ENCODE measurements at regions not wholly inside any gene's neighbourhood (a gene's known extent, or its start where the extent isn't known, plus 50 kb on each side); places are given as distances from the start of the nearest gene placed in this dataset.
A peak's percentile ranks its signal among the peaks of the same experiment; 100 is the strongest.

- TF ChIP-seq, protein P1, sequence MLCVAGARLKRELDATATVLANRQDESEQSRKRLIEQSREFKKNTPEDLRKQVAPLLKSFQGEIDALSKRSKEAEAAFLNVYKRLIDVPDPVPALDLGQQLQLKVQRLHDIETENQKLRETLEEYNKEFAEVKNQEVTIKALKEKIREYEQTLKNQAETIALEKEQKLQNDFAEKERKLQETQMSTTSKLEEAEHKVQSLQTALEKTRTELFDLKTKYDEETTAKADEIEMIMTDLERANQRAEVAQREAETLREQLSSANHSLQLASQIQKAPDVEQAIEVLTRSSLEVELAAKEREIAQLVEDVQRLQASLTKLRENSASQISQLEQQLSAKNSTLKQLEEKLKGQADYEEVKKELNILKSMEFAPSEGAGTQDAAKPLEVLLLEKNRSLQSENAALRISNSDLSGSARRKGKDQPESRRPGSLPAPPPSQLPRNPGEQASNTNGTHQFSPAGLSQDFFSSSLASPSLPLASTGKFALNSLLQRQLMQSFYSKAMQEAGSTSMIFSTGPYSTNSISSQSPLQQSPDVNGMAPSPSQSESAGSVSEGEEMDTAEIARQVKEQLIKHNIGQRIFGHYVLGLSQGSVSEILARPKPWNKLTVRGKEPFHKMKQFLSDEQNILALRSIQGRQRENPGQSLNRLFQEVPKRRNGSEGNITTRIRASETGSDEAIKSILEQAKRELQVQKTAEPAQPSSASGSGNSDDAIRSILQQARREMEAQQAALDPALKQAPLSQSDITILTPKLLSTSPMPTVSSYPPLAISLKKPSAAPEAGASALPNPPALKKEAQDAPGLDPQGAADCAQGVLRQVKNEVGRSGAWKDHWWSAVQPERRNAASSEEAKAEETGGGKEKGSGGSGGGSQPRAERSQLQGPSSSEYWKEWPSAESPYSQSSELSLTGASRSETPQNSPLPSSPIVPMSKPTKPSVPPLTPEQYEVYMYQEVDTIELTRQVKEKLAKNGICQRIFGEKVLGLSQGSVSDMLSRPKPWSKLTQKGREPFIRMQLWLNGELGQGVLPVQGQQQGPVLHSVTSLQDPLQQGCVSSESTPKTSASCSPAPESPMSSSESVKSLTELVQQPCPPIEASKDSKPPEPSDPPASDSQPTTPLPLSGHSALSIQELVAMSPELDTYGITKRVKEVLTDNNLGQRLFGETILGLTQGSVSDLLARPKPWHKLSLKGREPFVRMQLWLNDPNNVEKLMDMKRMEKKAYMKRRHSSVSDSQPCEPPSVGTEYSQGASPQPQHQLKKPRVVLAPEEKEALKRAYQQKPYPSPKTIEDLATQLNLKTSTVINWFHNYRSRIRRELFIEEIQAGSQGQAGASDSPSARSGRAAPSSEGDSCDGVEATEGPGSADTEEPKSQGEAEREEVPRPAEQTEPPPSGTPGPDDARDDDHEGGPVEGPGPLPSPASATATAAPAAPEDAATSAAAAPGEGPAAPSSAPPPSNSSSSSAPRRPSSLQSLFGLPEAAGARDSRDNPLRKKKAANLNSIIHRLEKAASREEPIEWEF (IDR thresholded peaks at IDR 0.05; ENCODE audit: insufficient replicate concordance, low read depth, low read length): no peak
- TF ChIP-seq POU2F2 (IDR thresholded peaks at IDR 0.05; ENCODE audit: borderline replicate concordance, low read depth, low read length) (no peak), EED (IDR thresholded peaks at IDR 0.05; ENCODE audit: low read depth) (no peak), POLR2AphosphoS5 (IDR thresholded peaks at IDR 0.05; ENCODE audit: low read length) (peak; percentile 53), HDAC2 (IDR thresholded peaks at IDR 0.05) (no peak), ZBTB33 (IDR thresholded peaks at IDR 0.05) (no peak)
- TF ChIP-seq, protein P2, sequence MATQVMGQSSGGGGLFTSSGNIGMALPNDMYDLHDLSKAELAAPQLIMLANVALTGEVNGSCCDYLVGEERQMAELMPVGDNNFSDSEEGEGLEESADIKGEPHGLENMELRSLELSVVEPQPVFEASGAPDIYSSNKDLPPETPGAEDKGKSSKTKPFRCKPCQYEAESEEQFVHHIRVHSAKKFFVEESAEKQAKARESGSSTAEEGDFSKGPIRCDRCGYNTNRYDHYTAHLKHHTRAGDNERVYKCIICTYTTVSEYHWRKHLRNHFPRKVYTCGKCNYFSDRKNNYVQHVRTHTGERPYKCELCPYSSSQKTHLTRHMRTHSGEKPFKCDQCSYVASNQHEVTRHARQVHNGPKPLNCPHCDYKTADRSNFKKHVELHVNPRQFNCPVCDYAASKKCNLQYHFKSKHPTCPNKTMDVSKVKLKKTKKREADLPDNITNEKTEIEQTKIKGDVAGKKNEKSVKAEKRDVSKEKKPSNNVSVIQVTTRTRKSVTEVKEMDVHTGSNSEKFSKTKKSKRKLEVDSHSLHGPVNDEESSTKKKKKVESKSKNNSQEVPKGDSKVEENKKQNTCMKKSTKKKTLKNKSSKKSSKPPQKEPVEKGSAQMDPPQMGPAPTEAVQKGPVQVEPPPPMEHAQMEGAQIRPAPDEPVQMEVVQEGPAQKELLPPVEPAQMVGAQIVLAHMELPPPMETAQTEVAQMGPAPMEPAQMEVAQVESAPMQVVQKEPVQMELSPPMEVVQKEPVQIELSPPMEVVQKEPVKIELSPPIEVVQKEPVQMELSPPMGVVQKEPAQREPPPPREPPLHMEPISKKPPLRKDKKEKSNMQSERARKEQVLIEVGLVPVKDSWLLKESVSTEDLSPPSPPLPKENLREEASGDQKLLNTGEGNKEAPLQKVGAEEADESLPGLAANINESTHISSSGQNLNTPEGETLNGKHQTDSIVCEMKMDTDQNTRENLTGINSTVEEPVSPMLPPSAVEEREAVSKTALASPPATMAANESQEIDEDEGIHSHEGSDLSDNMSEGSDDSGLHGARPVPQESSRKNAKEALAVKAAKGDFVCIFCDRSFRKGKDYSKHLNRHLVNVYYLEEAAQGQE (IDR thresholded peaks at IDR 0.05; ENCODE audit: low read depth, low read length): no peak
- TF ChIP-seq, protein P3, sequence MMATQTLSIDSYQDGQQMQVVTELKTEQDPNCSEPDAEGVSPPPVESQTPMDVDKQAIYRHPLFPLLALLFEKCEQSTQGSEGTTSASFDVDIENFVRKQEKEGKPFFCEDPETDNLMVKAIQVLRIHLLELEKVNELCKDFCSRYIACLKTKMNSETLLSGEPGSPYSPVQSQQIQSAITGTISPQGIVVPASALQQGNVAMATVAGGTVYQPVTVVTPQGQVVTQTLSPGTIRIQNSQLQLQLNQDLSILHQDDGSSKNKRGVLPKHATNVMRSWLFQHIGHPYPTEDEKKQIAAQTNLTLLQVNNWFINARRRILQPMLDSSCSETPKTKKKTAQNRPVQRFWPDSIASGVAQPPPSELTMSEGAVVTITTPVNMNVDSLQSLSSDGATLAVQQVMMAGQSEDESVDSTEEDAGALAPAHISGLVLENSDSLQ (IDR thresholded peaks at IDR 0.05): no peak
Observed at GRCh38 chrX:40174001-40174853, 76.5 kb upstream of the BCOR start (continued).
